CD1c-positive myeloid dendritic cell (primary cell): ENCODE measurements at regions not wholly inside any gene's neighbourhood (a gene's known extent, or its start where the extent isn't known, plus 50 kb on each side); places are given as distances from the start of the nearest gene placed in this dataset.

Experiments used
- DNase-seq: peaks from one replicate; pipeline ENCODE4 v3.0.0-alpha.2; 2016; ENCODE audit errors: extremely low spot score

DNA sequence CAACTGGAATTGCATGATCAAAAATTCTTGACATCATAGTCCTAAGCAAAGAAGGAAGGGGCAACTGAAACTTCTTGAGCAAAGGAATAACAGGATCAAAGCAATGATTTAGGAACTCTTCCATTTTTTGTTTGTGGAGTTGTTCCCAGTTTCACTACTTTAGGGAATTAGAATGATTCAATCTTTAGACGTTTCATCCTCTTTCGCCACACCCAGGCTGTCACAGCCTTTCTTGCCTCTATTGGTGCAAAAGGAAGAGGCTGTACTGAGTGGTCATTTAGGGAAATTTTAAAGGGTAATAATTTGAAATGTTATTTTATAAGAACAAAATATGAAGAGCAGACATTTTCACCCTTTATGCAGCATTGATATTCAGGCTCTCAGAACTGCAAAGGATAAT is 1026.0 kb upstream of the ARRDC3 start:
- DNase-seq: no peak

DNA sequence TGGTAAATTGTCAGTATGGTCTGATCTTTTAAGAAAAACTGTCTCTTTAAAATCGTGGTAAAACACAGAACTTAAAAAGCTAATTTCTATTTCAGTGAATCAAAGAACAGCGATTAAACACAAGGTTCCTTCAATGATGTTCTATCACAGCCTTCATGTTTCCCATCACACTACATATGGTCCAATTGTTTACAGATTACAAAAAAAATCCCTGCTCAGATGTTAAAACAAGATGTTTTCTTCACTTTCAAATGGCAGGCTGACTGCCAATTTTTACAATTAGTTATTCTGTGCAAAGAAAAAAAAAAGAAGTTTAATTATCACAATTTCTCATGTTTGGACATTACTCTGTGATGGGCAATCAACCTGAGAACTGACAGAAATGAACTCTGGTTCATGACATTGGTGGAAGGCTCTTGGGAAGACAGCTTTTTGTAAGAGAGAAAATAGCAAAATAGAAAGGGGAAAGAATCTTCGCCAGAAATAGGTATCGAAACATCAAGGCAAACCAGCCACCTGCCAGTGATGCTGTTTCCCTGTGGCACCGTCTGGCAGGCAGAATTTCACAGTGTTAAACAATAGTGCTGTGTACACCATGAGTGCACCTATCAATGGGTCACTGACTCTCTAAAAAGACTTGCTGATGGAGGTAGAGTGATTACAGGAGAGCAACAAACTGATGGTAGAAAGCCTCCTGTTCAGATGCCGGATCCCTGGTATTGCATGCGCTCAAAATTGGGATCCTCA is 1020.0 kb upstream of the ARRDC3 start:
- DNase-seq: no peak

DNA sequence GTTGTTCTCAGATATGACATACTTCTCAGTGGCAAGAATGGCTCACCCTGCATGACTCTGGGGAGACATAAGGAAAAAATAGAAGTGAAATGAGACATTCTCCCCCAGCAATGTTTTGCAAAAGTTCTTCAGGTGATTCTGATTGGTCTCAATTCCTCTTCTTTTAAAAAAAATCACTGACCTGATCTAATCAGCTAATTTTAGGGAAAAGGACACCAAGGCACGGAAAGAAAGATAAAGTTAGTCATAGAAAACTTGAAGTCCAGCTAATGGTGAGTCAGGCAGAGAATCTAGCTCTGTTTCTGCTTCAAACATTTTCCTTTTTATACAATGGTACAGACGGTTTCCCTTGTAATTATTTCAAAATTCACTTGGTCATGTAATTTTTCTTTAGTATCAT is 1018.9 kb upstream of the ARRDC3 start:
- no peak for DNase-seq

DNA sequence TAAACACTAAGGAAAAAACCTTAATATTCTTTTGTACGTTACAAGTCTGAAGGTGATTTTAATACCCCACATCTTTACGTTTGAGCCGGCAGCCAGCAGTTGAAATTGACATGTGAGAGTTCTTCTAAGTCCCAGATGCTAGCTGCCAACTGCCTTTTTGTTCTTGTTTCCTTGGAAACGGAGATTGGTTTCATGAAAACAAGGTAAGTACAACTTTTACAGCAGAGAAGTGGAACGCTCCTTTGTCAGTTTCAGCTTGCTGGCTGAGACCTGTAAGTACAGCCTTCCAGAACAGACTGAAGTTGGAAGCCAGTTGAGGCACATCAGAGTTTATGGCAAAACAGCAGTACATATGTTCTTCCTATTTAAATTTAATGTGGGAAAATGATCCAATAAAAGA is 1018.4 kb upstream of the ARRDC3 start:
- DNase-seq: no peak

DNA sequence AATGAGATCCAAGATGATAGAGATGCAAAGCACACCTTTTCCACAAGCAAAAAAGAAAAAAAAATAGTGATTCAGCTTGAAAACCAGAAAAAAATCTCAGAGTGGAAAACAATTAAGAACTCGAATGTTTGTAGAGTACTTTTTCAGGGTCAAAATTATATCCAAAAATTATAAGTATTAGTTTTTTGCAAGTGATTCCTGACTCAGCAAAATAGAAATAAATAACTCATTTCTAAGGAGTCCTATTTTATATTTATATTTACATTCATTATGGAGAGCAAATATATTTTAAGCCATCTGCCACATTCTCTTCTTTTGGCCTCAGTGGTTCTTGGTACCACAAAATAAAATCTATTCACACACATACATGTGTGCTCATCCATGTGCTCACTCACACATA is 1011.8 kb upstream of the ARRDC3 start:
- DNase-seq: no peak

DNA sequence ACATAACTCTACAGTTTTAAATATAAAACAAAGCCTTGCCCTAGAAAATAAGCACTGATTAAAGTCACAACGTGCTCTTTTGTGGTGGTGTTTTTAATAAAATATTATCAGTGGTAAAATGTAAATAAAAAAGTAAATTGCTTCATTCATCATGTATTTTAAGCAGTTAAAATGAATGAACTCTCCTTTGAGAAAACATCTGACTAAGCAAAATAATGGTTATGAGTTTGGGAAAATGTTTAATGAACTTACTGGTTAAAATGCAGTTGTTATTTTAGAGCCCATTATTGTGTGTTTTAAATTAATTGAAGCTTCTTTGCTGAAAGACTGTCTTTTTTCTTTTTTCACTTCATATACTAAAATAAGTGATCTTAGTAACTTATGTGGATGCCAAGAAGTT is 1007.5 kb upstream of the ARRDC3 start:
- DNase-seq: no peak

DNA sequence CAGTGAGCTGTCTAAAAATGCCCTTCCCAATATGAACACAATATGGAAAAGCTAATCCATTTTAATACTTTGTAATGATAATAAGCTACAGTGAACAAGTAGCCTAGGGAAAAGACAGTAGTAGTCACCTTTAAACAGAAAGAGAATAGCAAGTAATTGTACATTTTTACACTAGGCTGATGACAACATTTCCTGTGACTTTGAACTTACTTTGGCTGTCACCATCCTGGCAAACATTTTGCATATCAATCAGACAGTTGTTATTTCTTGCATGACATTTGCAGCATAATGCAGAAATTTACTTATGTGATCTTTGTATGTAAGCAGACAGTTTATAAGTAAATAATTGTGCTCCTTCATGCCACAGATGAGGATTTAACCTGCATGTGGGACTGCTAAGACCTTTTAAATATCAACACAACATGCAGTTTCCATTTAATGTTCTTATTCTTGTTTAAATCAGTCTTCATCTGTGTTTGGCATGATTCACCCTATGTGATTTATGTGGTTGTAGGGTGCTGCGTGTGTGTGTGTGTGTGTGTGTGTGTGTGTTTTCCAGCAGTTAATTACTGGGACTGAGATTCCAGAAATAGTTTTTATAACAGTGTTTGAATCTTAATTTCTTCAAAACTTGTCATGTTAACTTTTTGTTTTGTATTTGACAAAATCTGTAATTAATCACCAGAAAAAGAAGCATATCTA is 997.1 kb upstream of the ARRDC3 start:
- no peak for DNase-seq

DNA sequence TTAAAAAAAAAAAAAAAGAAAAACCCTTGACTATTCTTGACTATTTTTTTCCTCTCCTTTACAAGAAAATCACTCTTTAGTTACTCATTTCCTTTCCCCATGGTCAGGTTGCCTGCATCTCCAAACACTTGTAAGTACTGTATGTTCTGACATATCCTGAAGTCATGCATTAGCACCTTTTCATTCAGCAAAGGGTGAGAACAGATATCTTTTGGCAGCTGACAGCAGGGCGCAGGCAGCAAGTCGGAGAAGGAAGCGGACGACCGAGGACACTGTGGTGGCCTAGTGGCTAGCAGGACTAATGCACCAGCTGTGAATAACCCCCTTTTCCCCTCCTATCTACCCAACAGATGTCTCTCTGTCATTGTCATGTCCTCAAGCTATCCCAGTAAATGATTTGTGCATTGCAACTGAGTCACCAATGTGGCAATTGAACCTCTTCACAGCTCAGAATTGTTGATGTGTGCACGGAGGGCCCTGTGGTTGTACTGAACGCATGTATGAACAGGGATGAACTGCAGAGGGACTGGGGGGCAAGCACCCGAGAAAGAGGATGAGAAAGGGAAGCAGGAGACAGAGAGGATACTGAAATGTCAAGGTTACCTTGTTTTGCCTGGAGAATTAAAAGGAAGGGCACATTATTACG is 996.0 kb upstream of the ARRDC3 start:
- DNase-seq: no peak

DNA sequence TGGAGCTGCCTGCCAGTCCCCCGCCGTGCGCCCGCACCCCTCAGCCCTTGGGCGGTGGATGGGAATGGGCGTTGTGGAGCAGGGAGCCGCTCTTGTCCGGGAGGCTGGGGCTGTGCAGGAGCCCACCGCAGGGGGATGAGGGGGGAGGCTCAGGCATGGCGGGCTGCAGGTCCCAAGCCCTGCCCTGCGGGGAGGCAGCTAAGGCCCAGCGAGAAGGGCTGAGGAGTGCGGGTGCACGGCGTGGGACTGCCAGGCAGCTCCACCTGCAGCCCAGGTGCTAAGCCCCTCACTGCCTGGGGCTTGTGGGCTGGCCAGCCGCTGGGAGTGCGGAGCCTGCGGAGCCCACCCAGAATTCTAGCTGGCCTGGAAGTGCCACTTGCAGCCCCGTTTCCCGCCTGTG is 991.7 kb upstream of the ARRDC3 start:
- DNase-seq: no peak

DNA sequence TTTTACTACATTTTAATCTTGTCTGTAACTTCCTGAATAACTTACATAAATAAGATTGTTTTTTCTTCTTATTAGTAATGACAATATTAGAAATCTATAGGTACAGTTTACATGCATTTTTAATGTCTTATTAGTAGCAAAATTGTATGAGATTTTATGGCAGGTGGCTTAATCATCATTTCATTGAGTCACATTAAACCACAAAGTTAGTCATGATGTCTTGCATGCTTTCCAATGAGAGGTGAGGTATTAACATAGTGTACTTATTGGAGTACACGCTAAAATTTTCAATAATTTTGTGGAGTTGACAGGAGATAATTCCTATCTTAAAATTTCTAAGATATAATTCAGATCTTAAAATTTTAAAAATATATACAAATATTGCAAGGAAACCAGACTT is 989.6 kb upstream of the ARRDC3 start:
- DNase-seq: no peak

DNA sequence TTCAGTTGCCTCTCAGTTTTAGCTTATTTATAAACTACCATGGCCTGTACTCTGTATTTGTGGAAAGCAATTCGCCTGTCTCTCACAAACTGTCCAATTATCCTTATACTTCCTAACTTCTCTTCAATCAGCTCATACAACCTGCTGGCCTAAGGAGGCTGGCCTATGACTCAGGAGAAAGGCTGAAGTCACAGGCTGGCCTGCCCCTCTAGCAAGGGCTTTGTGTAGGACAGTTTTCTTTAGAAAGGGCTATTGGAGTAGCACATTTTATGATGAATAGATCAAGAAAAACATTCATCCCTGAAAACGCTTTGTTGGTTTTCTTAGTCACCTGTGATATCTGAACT is 988.7 kb upstream of the ARRDC3 start:
- DNase-seq: no peak

DNA sequence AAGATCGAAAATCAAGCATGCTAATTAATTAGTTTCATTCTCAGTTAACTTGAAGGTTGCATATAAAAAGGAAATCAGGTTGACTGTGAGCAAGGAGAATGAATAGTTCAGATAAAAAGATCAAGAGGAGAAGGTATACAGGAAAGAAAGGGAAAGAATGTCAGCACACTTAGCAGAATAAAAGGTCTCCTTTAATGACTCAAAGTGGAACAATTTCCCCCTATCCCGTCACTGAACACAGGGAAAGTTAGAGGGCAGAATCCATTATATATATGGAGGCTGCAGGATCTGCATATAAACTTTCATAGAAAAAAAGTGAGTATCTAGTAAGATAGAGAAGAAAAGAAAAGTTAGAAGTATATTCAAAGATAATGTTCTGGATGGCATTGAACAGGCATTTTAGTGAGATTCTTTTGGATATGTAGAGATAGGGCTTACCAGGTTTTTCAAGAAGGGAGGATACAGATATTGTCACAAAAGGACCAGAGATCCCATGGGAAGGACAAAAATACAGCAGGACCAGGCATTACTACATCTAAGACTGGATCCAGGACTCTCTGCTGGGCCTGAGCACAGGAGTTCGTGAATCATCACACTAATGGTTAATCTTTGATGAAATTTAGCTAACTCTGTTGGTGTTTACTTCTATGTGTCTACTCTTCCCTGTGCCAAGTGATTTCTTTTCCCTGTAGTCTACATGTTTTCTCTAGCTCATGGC is 988.2 kb upstream of the ARRDC3 start:
- DNase-seq: no peak

DNA sequence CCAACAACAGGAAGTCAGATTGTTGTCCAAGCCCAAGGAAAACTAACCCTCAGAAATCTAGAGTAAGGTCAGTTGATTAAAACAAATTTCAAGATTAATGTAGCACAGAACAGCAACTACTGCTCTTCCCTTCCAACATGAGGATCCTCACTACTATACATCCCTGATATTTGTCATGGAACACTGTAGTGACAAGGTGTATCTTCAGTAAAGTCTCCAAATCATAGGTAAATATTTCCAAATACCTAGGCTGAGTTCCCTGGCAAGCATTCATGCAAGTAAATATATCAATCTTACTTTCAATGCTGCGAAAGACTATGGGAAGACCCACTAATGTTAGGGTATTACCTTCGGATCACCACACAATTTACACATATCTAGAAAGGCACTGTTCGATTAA is 986.9 kb upstream of the ARRDC3 start:
- no peak for DNase-seq

DNA sequence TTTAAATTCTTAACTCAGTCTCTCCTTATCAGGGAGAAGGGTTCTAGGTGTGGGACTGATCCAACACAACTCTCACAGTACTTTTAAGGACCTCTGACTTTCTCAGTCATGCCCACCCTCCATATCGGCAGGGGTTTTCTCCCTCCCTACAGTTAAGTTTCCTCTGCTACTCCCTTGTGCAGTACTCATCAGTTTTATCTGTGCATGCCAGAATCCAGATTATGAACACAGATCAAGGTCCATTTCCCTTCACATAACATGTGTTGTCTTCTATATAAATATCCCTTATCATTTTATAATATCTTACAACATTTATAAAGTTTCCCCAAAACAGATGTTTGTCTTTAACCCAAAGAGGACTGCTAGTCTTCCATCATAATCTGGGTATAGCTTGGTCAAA is 986.5 kb upstream of the ARRDC3 start:
- no peak for DNase-seq

DNA sequence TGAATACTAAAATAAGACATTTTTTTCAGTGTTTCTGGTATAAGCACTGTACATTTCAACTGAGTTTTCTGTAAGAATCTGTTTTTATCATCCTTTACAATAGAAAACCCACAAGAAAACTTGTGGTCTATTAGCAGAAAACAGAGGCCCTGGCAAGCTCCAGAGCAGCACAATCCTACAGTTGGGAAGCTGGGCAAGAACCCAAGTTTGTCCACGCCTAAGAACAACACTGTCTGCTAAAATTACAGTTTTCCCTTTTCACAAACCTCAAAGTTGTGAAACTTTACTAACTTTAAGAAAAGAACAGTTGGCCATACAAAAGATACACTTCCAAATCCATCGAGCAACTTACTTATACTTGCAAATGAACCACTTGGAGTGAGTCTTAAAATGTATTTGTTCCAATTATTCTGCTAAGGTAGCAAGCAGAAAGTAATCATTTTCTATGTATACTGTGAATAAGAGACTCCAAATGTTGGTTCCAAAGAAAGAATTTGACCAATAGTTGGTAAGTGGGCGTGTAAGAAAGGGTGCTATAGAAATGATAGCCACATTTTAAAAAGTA is 982.0 kb upstream of the ARRDC3 start:
- no peak for DNase-seq

DNA sequence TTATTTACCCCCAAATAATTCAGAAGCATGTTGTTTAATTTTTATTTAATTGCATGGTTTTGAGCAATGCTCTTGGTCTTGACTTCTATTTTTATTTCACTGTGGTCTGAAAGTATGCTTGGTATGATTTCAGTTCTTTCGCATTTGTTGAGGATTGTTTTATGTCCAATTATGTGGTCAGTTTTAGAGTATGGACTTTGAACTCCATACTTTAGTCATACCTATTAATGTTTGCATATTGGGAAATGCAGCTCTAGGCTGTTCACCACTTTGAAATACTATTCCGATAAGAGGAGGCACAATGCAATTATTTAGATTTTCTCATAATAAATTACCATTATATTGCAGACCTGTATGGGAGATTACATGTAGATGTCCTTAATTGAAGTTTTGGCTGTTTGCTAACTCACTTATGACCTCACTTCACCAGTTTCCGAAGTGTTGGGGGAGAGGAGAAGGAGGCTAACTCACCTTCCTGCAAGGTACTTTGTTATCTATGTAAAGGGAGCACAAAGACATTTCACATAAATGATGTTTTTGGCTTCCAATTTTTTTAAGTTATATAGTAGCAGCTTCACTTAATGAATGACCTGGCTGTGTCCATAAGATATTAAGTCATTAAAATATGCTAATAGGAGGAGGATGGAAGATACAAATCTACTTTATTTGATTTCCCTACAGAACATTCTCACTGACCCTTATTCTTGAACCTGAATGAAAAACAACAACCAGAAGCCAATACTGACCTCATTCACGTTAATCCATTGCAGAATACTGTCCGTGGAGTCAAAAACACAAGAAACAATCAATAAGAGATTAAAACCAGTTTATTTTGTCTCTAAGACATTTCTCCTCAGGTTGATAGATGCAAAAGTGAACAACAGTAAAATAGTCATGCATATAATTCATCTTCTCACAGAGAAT is 970.3 kb upstream of the ARRDC3 start:
- no peak for DNase-seq

DNA sequence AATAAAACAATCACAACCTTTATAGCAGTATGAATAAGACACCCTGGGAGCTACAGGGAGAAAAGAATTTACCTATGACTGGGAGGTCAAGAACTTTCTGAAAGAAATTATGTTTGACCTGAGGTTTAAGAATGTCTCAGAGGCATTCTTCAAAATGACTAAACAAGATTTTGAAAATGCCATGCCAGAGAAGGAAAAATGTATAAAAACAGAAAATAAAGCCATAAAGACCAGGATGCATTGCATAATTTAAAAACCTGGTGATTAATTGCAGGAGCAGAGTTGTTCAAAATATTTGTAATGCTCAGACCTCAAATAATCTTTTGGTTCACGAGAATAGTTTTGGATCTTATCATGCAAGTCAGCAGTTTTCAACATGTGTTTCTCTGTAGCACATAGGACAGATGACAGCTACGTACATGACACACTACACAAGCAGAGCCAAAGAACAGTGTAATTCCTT is 954.7 kb upstream of the ARRDC3 start:
- no peak for DNase-seq

DNA sequence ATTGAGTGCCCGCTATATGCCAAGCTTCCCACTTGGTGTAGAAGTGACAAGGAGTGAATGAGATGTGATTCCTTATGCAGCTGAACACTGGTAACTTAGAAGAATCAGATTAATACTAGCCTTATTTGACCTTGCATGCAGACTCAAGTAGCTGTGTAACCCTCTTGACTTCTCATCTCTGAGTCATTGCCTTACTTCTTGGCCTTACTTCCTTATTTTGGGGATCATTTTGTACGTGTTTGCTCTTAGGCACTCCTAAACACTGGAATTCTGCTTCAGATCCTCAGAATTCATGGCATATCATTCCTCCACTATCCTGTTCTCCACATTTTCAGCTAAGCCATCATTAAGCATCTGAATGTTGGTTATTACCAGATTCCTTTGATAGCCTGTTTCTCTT is 948.9 kb upstream of the ARRDC3 start:
- DNase-seq: no peak

DNA sequence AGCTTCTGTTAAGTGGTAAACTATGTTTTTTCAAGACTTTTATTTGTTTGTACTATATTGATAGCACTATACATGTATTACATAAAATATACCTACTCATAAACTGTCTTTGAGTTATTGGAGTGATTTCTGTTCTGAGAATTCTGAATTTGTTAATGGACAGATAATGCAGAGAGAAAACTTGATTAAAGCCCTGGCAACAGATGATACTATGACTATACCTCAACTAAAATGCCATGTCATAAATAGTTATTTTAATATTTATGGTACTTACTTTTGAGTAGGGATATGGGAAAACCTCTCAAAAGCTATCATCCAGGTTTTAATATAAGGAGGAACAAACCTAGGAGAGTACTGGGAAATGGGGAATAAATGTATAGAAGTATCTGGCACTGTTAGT is 947.2 kb upstream of the ARRDC3 start:
- DNase-seq: no peak

DNA sequence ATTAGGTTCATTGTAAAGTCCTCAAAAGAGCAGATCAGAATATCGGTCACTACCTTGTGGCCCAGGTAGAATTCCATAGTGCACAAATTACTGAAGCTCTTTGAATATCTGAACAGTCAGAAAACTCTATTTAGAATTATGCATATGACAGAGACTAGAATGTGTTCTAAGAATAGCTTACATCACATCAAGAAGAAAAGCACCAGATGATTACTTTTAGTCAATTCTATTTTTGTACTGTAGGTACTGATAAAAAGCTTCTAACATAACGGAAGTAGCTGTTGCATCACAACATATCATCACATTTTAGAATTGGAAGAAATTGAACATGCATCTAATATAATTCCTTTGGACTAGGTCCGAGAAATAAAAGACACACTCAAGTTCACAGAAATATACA is 946.6 kb upstream of the ARRDC3 start:
- DNase-seq: no peak

DNA sequence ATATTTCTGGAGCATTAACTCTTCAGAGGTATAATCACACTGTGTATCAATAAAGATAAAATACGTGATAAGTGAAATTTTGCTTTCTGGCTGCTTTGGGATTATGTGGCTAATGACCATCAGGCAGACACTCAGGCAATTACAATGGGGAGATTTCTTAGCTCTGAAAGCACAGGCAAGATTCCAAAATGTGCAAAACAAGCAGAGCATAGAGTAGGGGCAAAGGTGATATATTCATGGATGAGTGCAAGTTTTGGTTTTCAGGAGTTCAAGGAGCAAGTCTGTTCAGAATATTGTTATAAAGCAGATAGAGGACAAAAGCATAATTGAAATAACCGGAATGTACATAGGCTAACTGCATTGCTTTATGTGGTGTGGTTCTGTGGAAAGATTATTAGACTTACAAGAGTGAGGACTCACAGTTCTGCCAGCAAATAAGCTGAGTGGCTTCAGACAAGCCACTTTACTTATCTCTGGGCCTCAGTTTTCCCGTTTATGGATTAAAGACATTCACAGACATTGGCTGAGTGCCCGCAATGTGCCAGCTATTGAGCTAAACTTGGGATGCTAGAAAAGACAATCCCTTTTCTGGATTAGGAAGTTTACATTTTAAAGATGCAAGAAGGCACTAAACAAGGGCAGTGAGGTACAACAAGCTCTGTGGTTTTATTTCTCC is 945.6 kb upstream of the ARRDC3 start:
- no peak for DNase-seq
